DOHH2 (cell line): ENCODE measurements at regions not wholly inside any gene's neighbourhood (a gene's known extent, or its start where the extent isn't known, plus 50 kb on each side); places are given as distances from the start of the nearest gene placed in this dataset.

Experiments used
- H3F3A ChIP-seq: fragments of 200-600 bp; sonication (generic), shearing (Covaris generic); 2 replicates; pipeline ENCODE4 v1.6.0; 2016; ENCODE audit warnings: antibody characterized with exemption, mild to moderate bottlenecking; ENCODE audit not compliant: control insufficient read depth, insufficient read depth
- H3K27ac ChIP-seq: fragments of 200-600 bp; sonication (generic); 2 replicates; pipeline ENCODE4 v1.5.1; 2014; ENCODE audit warnings: low read depth, mild to moderate bottlenecking, low read length, moderate library complexity
- H3K27me3 ChIP-seq: fragments of 200-600 bp; sonication (generic); 2 replicates; pipeline ENCODE4 v1.6.1; 2014; ENCODE audit warnings: mild to moderate bottlenecking, low read length, mixed read lengths; ENCODE audit not compliant: control insufficient read depth
- H3K36me3 ChIP-seq: fragments of 200-600 bp; sonication (generic); 2 replicates; pipeline ENCODE4 v1.6.1; 2014; ENCODE audit warnings: mild to moderate bottlenecking, low read length, moderate library complexity, mixed read lengths; ENCODE audit not compliant: control insufficient read depth
- H3K4me1 ChIP-seq: fragments of 200-600 bp; sonication (generic); 2 replicates; pipeline ENCODE4 v1.6.1; 2014; ENCODE audit warnings: mild to moderate bottlenecking, low read length, mixed read lengths; ENCODE audit not compliant: control insufficient read depth
- H3K4me2 ChIP-seq: fragments of 200-600 bp; sonication (generic); 2 replicates; pipeline ENCODE4 v1.6.0; 2014; ENCODE audit warnings: mild to moderate bottlenecking, low read length, moderate library complexity
- H3K4me3 ChIP-seq: fragments of 200-600 bp; sonication (generic); 2 replicates; pipeline ENCODE4 v1.5.1; 2014; ENCODE audit warnings: mild to moderate bottlenecking, low read length, mixed read lengths
- H3K79me2 ChIP-seq: fragments of 200-600 bp; sonication (generic); 2 replicates; pipeline ENCODE4 v1.6.1; 2014; ENCODE audit warnings: mild to moderate bottlenecking, low read length, mixed read lengths; ENCODE audit not compliant: control insufficient read depth
- H3K9me2 ChIP-seq: fragments of 200-600 bp; sonication (generic); replicated peaks from 2 replicates; pipeline ENCODE4 v1.6.1; 2014; ENCODE audit warnings: mild to moderate bottlenecking, low read length, mixed read lengths; ENCODE audit not compliant: control insufficient read depth
- H3K9me3 ChIP-seq: fragments of 200-600 bp; sonication (generic); 2 replicates; pipeline ENCODE4 v1.6.1; 2014; ENCODE audit warnings: antibody characterized with exemption, low read length, mixed read lengths; ENCODE audit not compliant: control insufficient read depth, insufficient read depth
- H4K20me1 ChIP-seq: fragments of 200-600 bp; sonication (generic); 2 replicates; pipeline ENCODE4 v1.6.0; 2014; ENCODE audit warnings: low read depth, mild to moderate bottlenecking, antibody characterized with exemption, low read length, moderate library complexity; ENCODE audit not compliant: control insufficient read depth, insufficient read depth
- CTCF ChIP-seq: fragments of 200-600 bp; sonication (generic); IDR thresholded peaks from one replicate; pipeline ENCODE4 v1.5.1; 2014; ENCODE audit warnings: antibody characterized with exemption, mild to moderate bottlenecking, low read depth, low read length; ENCODE audit not compliant: poor library complexity, severe bottlenecking
- EZH2phosphoT487 ChIP-seq: fragments of 200-600 bp; sonication (generic); IDR thresholded peaks from 2 replicates; pipeline ENCODE4 v1.6.1; 2017; ENCODE audit warnings: borderline replicate concordance, mild to moderate bottlenecking, antibody characterized with exemption, low read length, moderate library complexity, mixed read lengths

- no peaks in the 10 kb centered on the region for H3K9me3 ChIP-seq
- H3K27ac ChIP-seq, result no peak overlapping the region
- H3K36me3 ChIP-seq, result no peaks in the 10 kb centered on the region
- H3K27me3 ChIP-seq, result peaks cover 47% of the 10 kb centered on the region
- no peaks in the 10 kb centered on the region for H3K9me2 ChIP-seq
- H4K20me1 ChIP-seq, result no peaks in the 10 kb centered on the region
- no peaks in the 10 kb centered on the region; the same call in 1 of the 2 replicates for H3F3A ChIP-seq
- H3K79me2 ChIP-seq, result no peaks in the 10 kb centered on the region
- H3K4me1 ChIP-seq, result peaks cover 9% of the 10 kb centered on the region
- H3K4me2 ChIP-seq, result no peak overlapping the region
- no peak overlapping the region for H3K4me3 ChIP-seq
- TF ChIP-seq EZH2phosphoT487 (no peak), CTCF (no peak)
Observed at GRCh38 chr7:25849500-25850184, 302.4 kb upstream of the NFE2L3 start.

GRCh38 chr7:25850216-25850615 lies 301.8 kb upstream of the NFE2L3 start:
- Histone ChIP-seq H3K79me2 (no peaks in the 10 kb centered on the region), H4K20me1 (no peaks in the 10 kb centered on the region), H3K27me3 (peaks cover 45% of the 10 kb centered on the region), H3K27ac (no peak overlapping the region), H3K4me2 (no peak overlapping the region), H3F3A (peaks cover 3% of the 10 kb centered on the region), H3K9me2 (no peaks in the 10 kb centered on the region), H3K4me3 (no peak overlapping the region), H3K9me3 (peaks cover 3% of the 10 kb centered on the region; the same call in 1 of the 2 replicates), H3K4me1 (peaks cover 9% of the 10 kb centered on the region), H3K36me3 (no peaks in the 10 kb centered on the region)
- no peak for TF ChIP-seq CTCF
- no peak for TF ChIP-seq EZH2phosphoT487

DNA sequence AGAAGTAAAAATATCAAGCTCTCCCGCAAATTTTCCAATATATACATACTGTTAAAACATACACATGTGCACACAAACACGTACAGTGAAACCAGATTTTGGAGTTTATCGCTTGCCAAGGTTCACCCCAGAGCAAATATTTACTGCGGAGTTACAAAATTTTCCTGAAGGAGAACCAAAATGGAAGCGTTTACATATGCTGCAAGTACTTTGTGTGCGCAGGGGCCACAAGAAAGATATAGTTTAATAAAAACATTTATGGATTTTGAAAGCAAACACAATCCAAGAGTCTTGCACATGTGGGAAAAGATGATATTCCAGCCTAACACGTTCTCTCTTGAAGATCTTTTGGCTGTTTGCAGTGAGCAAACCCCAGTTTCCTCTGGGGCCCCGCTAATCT lies 301.3 kb upstream of the NFE2L3 start:
- Histone ChIP-seq H3K9me2 (no peaks in the 10 kb centered on the region), H4K20me1 (no peaks in the 10 kb centered on the region), H3K79me2 (no peaks in the 10 kb centered on the region), H3K27ac (no peak overlapping the region), H3K9me3 (peaks cover 3% of the 10 kb centered on the region; the same call in 1 of the 2 replicates), H3K27me3 (peaks cover 42% of the 10 kb centered on the region), H3K4me1 (peaks cover 9% of the 10 kb centered on the region), H3K4me3 (no peak overlapping the region), H3K4me2 (no peak overlapping the region), H3F3A (peaks cover 7% of the 10 kb centered on the region), H3K36me3 (no peaks in the 10 kb centered on the region)
- no peak for TF ChIP-seq CTCF
- no peak for TF ChIP-seq EZH2phosphoT487
